ENCODE measurements at regions not wholly inside any gene's neighbourhood (a gene's known extent, or its start where the extent isn't known, plus 50 kb on each side); places are given as distances from the start of the nearest gene placed in this dataset.

DNA sequence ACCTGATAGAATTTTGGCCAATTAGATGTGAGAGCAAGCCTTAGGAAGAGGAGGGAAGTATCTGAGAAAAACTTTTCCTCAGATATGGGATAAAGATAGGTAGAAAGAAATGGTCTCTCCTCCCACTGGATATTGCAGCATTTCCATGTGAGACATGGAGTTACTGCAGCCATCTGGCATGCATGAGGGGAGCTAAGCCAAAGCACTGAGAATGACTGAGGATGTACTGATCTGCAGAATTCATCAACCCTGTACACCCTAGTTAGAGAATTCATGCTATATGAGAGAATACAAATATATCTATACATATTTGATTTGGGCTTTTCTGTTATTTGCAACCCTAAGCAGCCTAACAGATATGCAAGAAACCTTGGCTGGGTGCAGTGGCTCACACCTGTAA, 52.5 kb upstream of the RPL34 start:
- in situ Hi-C loops (cut with HindIII; ENCODE audit: low sequenced_read_pairs), result no loop called here

DNA sequence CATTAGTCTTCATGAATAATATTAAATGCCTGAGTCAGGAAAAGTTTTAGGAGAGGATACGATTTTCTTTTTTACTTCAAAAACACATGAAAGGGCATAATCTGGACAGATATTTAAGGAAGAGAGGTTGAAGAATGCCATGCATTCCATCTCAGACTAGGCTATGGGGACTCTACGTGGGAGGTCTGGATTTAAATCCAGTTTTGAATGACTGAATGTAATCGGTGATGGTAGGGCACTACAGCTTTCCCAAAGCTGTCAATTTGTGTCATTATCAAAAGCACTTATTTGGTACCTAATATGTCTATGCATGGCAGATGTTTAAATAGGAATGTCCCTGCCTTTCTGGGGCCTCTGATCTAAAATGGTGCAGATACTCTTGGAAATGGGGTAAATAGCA, 59.3 kb upstream of the RPL34 start:
- in situ Hi-C loops (cut with HindIII; ENCODE audit: low sequenced_read_pairs), result no loop called here

DNA sequence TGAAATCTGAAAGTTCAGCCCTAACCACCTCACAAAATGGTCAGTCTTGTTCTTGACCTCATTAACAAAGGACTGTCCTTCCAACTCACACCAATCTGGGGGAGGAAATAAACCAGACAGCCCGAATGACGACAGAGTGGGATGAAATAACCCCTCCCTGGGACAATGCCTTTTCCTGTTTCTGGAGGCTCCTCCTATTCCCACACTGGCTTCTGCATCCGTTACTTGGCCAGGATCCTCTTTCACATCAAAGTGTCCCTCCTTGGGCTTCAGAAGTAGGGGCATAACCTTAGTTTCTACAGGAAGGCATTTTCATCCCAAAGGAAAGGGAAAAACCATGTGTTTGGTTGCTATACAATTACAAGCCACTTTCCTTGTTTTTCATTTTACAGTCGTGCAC, 59.8 kb upstream of the RPL34 start:
- in situ Hi-C loops (cut with HindIII; ENCODE audit: low sequenced_read_pairs), result no loop called here

DNA sequence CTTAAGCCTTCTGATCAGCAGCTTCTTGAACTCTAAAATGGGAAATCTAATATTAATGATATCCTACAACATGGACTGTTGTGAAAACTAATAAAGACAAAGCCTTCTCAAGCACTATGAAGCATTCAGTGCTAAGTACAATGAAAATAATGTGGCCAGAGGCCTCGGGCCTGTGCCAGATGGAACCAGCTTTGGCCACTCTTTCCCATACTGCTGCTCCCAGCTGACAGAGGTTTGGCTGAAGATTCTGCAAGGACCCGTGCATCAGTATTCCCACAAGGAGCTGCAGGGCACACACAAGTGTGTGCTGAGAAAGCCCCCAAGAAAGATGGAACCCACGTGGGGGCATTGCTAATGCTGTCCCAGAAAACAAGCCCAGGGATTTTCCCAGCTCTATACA, 60.5 kb upstream of the RPL34 start:
- in situ Hi-C loops (cut with HindIII; ENCODE audit: low sequenced_read_pairs), result no loop called here

DNA sequence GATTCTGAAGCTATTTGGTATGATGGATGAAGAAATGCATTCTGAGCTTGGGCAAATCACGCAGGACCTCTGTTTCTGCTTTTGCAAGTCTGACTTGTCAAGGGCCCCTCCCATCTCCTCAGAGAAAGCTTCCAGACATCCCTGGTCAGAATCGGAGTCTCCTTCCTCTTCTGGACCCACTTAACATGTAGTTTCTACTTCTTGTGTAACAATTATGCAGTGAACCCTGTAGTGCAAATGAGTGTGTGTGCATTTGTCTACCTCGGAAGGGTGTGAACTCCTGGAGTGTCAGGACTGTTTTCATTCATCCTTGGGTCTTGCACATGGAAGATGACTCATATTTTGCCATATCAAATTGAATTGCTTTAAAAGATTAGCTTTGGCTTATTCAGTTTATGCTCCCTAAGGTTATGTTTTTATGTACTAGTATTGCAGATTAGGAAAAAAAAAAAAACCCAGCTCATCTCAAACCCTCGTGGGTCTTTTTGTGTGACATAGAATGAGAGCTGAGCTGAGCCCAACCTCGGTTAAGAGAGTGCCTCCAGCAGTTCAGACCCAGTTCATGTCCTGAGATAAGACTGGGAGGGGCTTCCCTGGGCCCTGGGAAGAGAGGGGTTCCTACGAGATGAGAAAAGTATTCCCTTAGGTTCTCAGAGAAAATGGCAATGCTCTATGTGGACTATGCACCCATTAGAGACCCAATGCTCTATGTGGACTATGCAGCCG, 61.1 kb upstream of the RPL34 start:
- in situ Hi-C loops (cut with HindIII; ENCODE audit: low sequenced_read_pairs), result no loop called here

DNA sequence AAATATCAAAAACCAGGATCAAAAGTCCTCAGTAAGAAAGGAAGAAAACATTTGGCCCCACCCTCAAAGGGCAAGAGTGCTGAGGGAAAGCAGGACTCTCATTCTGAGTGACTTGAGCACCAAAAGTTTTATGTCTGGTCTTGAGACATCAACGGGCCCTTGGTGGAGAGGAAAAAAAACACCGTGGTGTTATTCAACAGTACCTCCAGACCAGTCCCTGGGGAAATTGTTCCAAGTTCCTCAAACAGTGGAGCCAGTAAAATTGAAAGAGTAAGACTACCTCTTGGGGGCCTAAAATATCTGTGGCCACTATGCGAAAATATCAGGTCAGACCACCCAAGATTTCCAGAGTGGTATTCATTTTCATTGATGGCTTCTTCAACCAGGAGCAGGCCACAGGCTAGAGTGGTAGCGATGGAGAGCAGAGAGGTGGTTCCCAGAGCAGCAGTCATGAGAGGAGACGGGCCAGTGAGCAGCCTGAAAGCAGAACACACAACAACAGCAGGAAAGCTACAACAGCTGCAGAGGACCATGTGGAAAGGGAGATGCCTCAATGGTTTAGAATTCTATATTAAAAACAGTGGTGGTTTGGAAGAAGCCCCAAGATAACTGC, 63.7 kb upstream of the RPL34 start:
- in situ Hi-C loops (cut with HindIII; ENCODE audit: low sequenced_read_pairs), result no loop called here

DNA sequence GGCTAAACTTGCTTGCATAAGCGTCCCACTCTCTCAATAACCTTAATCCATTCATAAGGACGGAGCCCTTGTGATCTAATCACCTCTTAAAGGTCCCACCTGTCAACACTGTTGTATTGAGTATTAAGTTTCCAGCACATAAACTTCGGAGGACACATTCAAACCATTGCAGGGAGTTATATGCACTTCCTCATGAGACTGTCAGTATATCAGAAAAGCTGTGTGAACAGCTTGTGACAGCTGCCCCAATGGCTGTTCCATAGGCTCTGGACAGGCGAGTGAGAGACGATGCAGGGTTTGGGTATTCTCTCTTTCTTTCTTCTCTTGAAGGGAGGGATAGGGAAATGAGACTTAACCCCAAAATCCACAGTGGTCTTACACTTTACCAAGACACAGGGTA, 64.2 kb upstream of the RPL34 start:
- in situ Hi-C loops (cut with HindIII; ENCODE audit: low sequenced_read_pairs), result no loop called here

DNA sequence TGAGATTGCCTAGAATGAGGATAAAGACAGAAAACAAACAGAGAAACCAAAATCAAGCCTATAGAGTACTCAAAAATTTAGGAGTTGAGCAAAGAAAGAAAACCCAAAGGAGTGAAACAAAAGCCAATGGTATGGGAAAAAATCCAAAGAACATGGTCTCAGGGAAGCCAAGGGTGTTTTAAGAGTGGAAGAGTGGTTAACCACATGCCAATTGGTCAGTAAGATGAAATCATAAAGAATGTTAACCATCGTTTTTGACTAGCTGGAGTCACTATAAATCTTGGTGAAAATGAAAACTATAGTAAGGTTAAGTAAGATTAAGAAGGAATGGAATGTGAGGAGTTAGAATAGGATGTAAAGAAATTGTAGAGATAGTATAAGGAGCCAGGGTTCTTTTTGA, 64.7 kb upstream of the RPL34 start:
- in situ Hi-C loops (cut with HindIII; ENCODE audit: low sequenced_read_pairs), result no loop called here

DNA sequence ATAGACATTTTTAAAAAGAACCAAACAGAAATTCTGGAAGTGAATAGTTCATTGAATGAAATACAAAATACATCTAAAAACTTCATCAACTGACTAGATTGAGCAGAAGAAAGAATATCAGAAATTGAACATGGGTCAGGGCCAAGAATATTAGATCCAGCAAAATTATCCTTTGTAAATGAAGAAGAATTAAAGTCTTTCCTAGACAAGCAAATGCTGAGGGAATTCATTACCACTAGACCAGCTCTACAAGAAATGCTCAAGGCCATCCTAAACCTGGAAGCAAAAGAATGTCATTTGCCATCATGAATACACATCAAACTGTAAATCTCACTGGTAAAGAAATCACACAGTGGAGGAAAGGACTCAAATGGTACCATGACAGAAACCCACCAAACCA, 72.7 kb upstream of the RPL34 start:
- in situ Hi-C loops (cut with HindIII; ENCODE audit: low sequenced_read_pairs), result no loop called here

DNA sequence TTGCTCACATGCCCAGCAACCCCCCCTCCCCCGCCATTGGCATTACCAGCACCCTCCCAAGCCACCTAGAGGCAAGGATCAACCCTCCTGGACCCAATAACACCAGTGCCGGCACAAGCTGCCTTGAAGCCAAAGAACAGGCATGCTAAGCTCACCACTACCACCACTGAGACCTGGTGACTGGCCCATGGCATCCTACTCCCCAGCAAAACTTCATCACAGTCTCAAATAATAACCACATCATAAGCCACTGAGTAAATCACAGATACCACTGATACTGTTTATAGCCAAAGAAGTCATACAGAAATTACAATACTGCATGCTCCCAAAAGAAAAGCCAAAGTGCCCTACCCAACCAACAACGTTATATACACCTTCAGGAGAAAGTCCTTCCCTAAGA, 73.6 kb upstream of the RPL34 start:
- in situ Hi-C loops (cut with HindIII; ENCODE audit: low sequenced_read_pairs), result no loop called here

DNA sequence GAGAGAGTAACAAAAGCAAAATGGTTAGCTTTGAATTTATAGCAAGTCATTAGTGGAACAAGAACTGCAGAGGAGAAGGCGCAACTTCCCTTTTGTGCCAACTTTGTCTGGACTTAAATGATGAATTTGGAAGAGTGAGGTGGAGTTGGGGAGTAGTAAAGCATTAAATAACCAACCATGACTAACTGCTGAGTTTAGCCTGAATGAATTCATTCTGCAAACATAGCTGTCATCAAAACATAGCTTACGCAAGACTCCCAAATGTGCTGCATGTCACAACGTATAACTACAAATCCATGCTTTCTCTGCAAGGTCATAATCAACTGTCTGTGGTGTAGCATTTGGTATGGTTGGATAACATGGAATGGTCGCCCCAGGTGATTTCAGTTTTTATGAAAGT, 75.9 kb upstream of the RPL34 start:
- in situ Hi-C loops (cut with HindIII; ENCODE audit: low sequenced_read_pairs), result no loop called here

DNA sequence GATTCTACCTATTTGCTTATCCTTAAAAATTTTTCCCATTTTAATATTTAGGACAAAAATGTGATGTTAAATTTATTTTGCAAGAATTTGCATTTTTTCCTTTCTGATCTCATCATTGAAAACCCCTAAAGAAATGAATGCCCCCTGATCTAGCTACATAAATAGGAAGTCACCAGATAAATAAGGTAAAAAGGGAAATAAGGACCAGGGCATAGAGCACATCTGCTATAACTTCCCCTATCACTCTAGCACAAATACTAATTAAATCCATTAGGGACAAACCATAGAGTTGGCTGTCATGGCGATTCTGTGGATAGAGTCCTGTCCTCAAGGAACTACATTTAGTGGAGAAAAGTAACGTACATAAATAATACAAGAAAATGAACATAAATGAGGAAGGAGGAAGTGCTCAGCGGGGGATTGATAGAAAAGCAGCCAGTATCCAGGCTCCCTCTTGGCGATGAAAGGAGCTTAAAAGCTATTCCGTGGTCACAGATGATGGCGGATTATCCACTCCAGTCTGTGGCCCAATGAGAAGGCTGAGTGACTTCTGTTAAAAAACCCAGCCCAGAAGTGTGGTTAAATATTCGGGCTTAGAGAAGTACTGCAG, 76.9 kb upstream of the RPL34 start:
- in situ Hi-C loops (cut with HindIII; ENCODE audit: low sequenced_read_pairs), result no loop called here

DNA sequence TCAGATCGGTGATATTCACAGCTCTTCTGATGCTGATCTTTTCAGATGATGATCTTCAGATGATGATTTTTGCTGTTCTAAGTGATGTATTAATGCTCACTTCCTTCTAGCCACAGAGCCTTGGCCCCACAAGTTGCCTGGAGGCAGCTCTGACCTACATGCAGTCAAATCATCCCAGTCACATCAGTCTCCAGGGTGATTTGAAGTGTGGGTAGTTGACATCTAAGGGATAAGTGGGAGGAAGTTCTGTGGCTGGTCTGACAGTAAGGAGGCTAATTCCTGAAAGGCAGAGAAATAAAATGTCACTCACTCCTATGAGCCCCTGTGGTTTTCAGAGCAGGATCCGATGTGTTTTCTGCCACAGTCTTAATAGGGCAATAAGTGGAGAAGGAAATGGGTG, 79.8 kb upstream of the RPL34 start:
- in situ Hi-C loops (cut with HindIII; ENCODE audit: low sequenced_read_pairs), result no loop called here

DNA sequence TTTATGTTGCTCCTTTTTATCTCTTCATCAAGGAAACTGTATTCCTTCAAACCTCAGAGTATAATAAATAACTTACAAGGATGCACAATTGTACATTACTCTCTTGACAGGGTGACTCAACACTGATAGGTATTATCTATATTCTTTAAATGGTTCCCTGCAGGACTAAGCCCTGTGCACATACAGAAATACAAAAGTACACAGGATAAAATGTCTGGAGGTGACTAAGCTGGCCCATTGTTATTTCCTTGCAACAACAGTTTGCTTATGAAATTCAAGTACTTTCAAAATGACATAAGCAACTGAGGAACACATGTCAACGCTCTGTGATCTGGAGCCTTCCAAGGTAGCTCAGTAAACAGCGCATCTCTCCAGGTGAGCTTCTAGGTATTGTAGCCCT, 83.8 kb upstream of the RPL34 start:
- in situ Hi-C loops (cut with HindIII; ENCODE audit: low sequenced_read_pairs), result no loop called here

DNA sequence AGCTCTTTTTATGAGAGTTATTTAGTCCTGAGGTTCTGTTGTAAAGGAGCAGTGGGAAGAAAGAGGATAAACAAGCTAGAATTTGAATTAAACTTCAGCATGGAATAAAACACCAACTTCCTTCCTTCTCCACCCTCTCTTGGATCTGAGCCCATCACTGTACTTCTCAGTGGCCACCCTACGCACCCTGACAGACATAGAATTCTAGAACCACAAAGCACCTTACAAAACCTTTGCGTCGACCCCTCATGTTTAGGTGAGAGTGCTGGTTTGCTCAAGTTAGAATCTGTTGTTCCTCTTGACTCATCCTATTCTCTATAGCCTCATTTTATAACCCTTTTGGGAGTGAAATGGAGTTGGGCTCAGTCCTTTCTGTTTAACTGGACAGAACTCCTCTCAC, 84.6 kb upstream of the RPL34 start:
- in situ Hi-C loops (cut with HindIII; ENCODE audit: low sequenced_read_pairs), result no loop called here

DNA sequence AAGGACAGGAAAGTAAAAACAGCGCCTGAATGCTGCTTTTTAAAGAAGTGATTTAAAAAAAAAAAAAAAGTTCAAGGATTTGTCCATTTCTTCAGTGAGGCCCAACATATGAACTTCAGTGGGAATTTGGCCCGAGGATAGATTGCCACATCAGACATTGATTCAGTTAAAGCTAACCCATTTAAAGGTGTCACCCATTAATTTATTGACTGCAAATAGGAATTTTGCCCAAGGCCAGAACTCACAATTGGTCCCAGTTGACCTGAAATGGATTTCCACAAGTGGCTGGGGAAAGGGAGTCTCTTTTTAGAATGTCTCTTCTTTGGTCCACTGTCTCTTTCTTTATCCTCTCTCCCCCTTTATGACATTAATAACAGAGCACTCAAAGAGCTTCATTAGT, 86.5 kb upstream of the RPL34 start:
- in situ Hi-C loops (cut with HindIII; ENCODE audit: low sequenced_read_pairs), result no loop called here

DNA sequence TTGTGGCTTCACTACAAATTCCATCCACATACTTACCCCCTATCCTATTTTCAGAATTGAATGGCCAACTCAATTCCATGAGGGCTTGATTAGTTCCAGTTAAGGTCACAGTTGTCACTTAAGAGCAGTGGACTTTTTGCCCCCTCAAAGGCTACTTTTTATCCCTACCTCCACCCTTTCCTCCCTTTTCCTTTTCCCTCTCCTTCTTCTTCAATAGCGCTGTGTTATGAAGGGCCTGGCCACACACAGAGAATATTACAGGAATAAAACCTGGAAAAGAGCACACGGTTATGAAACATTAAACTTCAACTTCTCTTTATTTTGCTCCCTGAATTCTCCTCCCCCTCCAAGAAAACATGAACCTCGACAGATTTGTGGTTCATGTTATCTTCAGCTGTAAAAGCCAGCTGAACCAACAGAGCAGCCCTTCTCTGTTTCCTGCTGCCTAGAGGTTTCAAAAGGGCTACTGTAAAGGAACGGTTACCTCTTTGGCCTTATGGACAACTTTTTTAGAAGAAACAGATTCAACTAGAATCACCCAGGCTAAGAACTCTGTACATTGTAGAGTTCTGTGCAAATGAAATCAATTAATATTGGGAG, 87.0 kb upstream of the RPL34 start:
- in situ Hi-C loops (cut with HindIII; ENCODE audit: low sequenced_read_pairs), result no loop called here

DNA sequence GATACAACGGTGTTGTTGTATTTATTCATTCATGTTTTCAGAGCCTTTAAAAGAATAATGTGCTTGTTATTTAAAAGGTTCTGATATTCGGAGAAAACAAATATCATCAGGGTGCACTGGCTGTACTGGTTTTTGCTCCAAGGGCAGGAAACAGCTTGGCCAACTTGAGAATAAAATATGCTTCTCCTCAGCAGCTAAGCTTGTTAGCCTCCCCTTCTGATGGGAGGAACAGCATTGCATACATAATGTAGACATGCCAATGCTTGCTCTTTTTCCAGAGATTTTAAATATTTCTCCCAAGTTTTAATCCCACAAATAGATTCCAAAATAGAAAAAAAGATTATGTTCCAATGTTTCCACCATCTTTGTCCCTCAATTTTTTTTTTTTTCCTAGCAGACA, 87.6 kb upstream of the RPL34 start:
- in situ Hi-C loops (cut with HindIII; ENCODE audit: low sequenced_read_pairs), result no loop called here

DNA sequence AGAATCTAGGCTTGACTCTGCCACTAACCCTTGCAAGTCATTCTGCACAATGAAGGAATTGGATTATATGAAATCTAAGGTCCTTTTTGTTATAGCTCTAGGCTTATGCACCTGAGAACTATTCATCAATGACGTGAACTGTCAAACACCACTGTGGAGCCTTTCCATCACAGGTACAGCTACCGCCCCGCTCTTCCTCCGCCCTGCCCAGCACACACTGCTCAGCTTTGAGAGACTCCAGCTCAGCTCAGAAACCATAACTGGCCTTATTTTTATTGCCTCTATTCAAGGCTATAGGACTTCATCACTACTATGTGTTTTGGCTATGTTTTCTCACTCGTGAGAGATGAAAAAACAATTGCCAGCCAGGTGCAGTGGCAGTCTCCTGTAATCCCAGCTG, 88.2 kb upstream of the RPL34 start:
- in situ Hi-C loops (cut with HindIII; ENCODE audit: low sequenced_read_pairs), result no loop called here

DNA sequence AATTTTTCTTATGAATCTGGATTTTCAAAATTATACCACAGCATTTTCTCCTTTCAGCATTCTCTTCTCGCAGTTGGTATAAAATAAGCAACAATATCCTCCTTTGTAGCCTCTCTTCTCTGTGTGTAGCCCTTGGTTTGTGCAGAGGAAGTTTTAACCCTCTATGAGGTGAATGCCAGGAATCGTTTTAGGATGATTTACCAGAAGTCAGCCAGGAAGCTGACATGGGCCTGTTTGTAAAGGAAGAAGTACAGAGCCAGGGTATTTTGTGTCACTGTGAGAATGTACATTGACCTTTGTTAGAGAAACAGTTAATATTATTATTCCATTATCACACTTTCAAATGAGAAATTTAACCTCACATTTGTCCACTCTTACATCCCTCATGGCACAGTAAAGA, 88.9 kb upstream of the RPL34 start:
- in situ Hi-C loops (cut with HindIII; ENCODE audit: low sequenced_read_pairs), result no loop called here

DNA sequence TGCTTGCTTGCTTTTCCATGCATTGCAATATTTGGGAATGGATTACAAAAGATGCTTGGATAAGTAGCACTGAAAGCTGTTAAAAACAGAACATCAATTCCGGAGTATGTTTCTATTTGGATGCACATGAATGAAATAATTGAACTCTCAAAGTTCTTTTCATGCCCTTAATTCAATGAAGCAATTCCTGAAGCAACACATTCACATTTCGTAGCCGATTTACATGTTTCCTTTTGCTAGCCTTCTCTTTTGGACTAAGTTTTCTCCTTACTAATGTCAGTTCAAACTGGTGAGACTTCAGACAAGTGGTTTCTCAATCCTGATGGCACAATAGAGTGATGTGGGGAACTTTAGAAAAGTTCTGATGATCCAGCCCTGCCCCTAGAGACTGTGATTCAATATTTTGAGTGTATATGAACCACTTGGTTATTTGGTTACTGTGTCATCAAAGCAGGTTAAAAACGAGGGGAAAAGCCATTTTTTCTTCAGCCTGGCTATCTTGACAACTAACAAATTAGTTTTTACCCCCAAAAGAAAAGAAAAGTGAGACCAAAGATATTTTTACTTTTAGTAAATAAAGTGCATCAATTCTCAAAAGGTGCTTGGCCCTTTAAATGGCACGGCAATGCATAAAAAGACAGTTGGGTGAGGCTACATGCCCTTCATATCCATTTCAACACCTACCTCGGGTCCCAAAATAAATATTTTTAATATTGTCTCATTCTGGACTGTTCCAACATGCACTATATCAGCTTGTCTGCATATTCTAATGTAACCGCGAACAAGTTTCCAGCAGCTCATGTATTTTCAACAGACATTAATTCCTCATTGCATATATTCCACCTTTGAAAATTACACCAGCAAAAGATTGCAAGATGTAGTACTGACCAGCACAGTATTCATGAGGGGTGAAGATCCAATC, 90.1 kb upstream of the RPL34 start:
- in situ Hi-C loops (cut with HindIII; ENCODE audit: low sequenced_read_pairs), result no loop called here
